HAP-1 (cell line): ENCODE measurements at regions not wholly inside any gene's neighbourhood (a gene's known extent, or its start where the extent isn't known, plus 50 kb on each side); places are given as distances from the start of the nearest gene placed in this dataset.

Experiments
- DNase-seq, 2 experiments: peaks; one replicate each; pipeline ENCODE4 v3.0.0-alpha.2; 2016 to 2020; ENCODE audit warnings: low spot score in 2 of 2
- H3K27me3 ChIP-seq: fragments of 250-450 bp; sonication (Bioruptor Pico); 2 replicates; pipeline ENCODE4 v1.5.1; 2020; ENCODE audit warnings: low read depth, mild to moderate bottlenecking, moderate library complexity
- H3K36me3 ChIP-seq: fragments of 250-450 bp; sonication (Bioruptor Pico); replicated peaks from 2 replicates; pipeline ENCODE4 v1.5.1; 2020; ENCODE audit warnings: mild to moderate bottlenecking
- H3K4me1 ChIP-seq: fragments of 250-450 bp; sonication (Bioruptor Pico); 2 replicates; pipeline ENCODE4 v1.5.1; 2020; ENCODE audit warnings: mild to moderate bottlenecking
- H3K4me3 ChIP-seq: fragments of 250-450 bp; sonication (Bioruptor Pico); 2 replicates; pipeline ENCODE4 v1.5.1; 2020; ENCODE audit warnings: mild to moderate bottlenecking, moderate library complexity
- H3K9me3 ChIP-seq: fragments of 250-450 bp; sonication (Bioruptor Pico); 2 replicates; pipeline ENCODE4 v1.5.1; 2020; ENCODE audit warnings: mild to moderate bottlenecking, moderate library complexity
- in situ Hi-C: fragments of 300-500 bp; cut with MboI; formaldehyde crosslinking; loops from 3 replicates; pipeline ENCODE4 v1.14.3; 2020; ENCODE audit warnings: low sequenced_read_pairs, inconsistent platforms, mixed read lengths

GRCh38 chr1:5812295-5812694, 179.9 kb downstream of the NPHP4 start:
- Histone ChIP-seq H3K4me3 (no peak overlapping the region), H3K9me3 (no peaks in the 10 kb centered on the region), H3K27me3 (no peaks in the 10 kb centered on the region), H3K4me1 (no peaks in the 10 kb centered on the region), H3K36me3 (no peaks in the 10 kb centered on the region)
- in situ Hi-C loops, result no loop called here
- DNase-seq, result no peak

DNA sequence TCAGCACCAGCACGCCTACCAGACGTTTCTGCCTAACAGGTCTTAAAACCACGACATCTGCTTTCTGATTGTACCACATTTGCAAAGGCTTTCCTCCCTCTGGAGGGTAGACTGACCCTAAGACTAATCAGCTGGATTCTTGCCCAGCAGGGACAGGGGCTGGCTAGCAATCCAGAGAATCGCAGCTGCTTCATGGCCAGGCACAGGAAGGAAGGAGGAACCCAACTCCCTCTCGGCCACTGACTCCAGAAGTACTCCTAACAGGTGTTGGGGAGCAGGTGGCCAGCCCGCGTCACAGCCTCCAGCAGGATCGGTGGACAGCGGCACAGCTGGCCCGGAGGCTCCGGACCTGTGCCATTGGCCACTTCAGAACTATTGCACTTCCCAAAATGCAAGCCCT, 180.8 kb downstream of the NPHP4 start:
- Histone ChIP-seq H3K4me3 (no peak overlapping the region), H3K27me3 (no peaks in the 10 kb centered on the region), H3K4me1 (no peaks in the 10 kb centered on the region), H3K36me3 (no peaks in the 10 kb centered on the region), H3K9me3 (no peaks in the 10 kb centered on the region)
- in situ Hi-C loops, result no loop called here
- no peak for DNase-seq

GRCh38 chr1:5810553-5811270, 181.5 kb downstream of the NPHP4 start:
- no peak for DNase-seq
- Histone ChIP-seq H3K27me3 (no peaks in the 10 kb centered on the region), H3K4me3 (no peak overlapping the region), H3K4me1 (no peaks in the 10 kb centered on the region), H3K9me3 (no peaks in the 10 kb centered on the region), H3K36me3 (no peaks in the 10 kb centered on the region)
- in situ Hi-C loops, result no loop called here

DNA sequence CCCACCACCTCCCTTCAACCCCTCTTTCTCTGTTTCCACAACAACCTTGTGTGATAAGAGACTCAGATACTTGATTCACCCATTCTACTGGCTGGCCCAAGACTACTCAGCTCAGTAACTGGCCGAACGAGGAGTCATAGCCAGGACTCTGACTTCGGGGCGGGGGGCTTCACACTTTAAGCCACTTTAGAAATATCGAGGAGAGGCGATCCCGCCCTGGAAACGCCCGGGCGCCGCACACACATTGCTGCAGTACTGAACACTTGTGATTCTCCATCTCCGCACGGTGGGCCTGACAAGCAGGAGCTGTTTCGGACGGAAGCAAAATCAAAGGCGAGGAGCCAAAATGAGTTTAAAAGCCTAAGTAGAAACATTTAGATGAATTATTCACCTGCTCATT, 182.1 kb downstream of the NPHP4 start:
- no peak for DNase-seq
- Histone ChIP-seq H3K4me3 (no peak overlapping the region), H3K36me3 (no peaks in the 10 kb centered on the region), H3K27me3 (no peaks in the 10 kb centered on the region), H3K9me3 (no peaks in the 10 kb centered on the region), H3K4me1 (no peaks in the 10 kb centered on the region)
- in situ Hi-C loops, result no loop called here

- no peak overlapping the region for H3K4me3 ChIP-seq
- H3K9me3 ChIP-seq, result no peaks in the 10 kb centered on the region
- H3K4me1 ChIP-seq, result no peaks in the 10 kb centered on the region
- no peaks in the 10 kb centered on the region for H3K36me3 ChIP-seq
- no peak for DNase-seq
- no peaks in the 10 kb centered on the region for H3K27me3 ChIP-seq
- in situ Hi-C loops, result no loop called here
Observed at GRCh38 chr1:5809207-5809788, 182.9 kb downstream of the NPHP4 start.

GRCh38 chr1:5803851-5804250, 188.4 kb downstream of the NPHP4 start:
- H3K9me3 ChIP-seq, result no peaks in the 10 kb centered on the region
- DNase-seq, result no peak
- in situ Hi-C loops, result no loop called here
- H3K36me3 ChIP-seq, result no peaks in the 10 kb centered on the region
- no peaks in the 10 kb centered on the region for H3K4me1 ChIP-seq
- H3K4me3 ChIP-seq, result no peak overlapping the region
- H3K27me3 ChIP-seq, result no peaks in the 10 kb centered on the region

- H3K36me3 ChIP-seq, result no peaks in the 10 kb centered on the region
- peaks cover 2% of the 10 kb centered on the region; the same call in 1 of the 2 replicates for H3K27me3 ChIP-seq
- in situ Hi-C loops, result no loop called here
- no peaks in the 10 kb centered on the region for H3K4me1 ChIP-seq
- H3K4me3 ChIP-seq, result no peak overlapping the region
- DNase-seq, result no peak
- no peaks in the 10 kb centered on the region for H3K9me3 ChIP-seq
Observed at GRCh38 chr1:5802606-5803005, 189.6 kb downstream of the NPHP4 start.

- Histone ChIP-seq H3K27me3 (peaks cover 2% of the 10 kb centered on the region; the same call in 1 of the 2 replicates), H3K4me1 (no peaks in the 10 kb centered on the region), H3K36me3 (no peaks in the 10 kb centered on the region), H3K9me3 (no peaks in the 10 kb centered on the region), H3K4me3 (no peak overlapping the region)
- in situ Hi-C loops, result no loop called here
- no peak for DNase-seq
Observed at GRCh38 chr1:5798904-5799303, 193.3 kb downstream of the NPHP4 start.

- Histone ChIP-seq H3K27me3 (peaks cover 2% of the 10 kb centered on the region; the same call in 1 of the 2 replicates), H3K36me3 (no peaks in the 10 kb centered on the region), H3K4me3 (no peak overlapping the region), H3K9me3 (no peaks in the 10 kb centered on the region), H3K4me1 (no peaks in the 10 kb centered on the region)
- in situ Hi-C loops, result no loop called here
- no peak for DNase-seq
Observed at GRCh38 chr1:5798151-5798730, 194.0 kb downstream of the NPHP4 start.

GRCh38 chr1:5796028-5796427, 196.2 kb downstream of the NPHP4 start:
- in situ Hi-C loops, result no loop called here
- Histone ChIP-seq H3K4me1 (no peaks in the 10 kb centered on the region), H3K36me3 (no peaks in the 10 kb centered on the region), H3K27me3 (peaks cover 2% of the 10 kb centered on the region; the same call in 1 of the 2 replicates), H3K9me3 (no peaks in the 10 kb centered on the region), H3K4me3 (no peak overlapping the region)
- DNase-seq, result no peak

DNA sequence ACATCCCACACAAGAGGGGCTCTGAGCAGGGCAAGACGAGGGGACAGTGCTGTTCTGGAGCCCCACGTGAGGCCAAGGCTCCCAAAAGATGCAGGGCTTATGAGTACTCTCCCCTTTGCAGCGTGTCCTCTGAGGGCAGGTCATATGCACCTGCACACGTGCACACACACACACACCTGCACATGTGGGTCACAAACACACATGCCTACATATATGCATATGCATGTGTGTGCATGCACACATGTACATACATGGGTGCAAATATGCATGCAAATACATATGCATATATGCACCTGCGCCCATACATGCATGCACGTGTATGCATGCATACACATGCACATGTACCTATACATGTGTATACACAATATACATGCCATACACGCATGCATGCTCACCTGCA, 197.9 kb downstream of the NPHP4 start:
- Histone ChIP-seq H3K4me1 (no peaks in the 10 kb centered on the region), H3K4me3 (no peak overlapping the region), H3K36me3 (no peaks in the 10 kb centered on the region), H3K27me3 (peaks cover 2% of the 10 kb centered on the region; the same call in 1 of the 2 replicates), H3K9me3 (no peaks in the 10 kb centered on the region)
- in situ Hi-C loops, result no loop called here
- DNase-seq, result no peak

DNA sequence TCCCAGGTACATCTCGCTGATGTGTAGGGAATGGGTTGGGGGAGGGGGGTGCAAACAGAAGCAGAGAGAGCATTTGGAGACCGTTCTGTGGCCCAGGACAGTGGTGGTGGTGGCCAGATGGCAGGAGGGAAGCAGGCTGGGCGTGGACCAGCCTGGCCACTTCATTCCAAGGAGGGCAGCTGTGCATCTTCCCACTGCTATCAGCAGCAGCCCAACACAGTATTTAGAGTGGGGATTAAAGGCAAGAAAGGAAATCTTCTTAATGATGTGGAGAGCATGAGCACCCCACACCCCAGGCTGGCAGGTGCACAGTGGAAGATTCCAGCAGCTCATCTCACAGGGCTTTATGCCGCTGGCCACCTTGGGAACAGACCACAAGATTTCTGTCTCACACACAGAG, 198.7 kb downstream of the NPHP4 start:
- no peak for DNase-seq
- no peak overlapping the region for H3K4me3 ChIP-seq
- in situ Hi-C loops, result no loop called here
- peaks cover 2% of the 10 kb centered on the region; the same call in 1 of the 2 replicates for H3K27me3 ChIP-seq
- H3K4me1 ChIP-seq, result no peaks in the 10 kb centered on the region
- no peaks in the 10 kb centered on the region for H3K36me3 ChIP-seq
- H3K9me3 ChIP-seq, result no peaks in the 10 kb centered on the region

GRCh38 chr1:5781079-5781478, 211.1 kb downstream of the NPHP4 start:
- Histone ChIP-seq H3K36me3 (no peaks in the 10 kb centered on the region), H3K4me1 (no peaks in the 10 kb centered on the region), H3K9me3 (no peaks in the 10 kb centered on the region), H3K27me3 (no peaks in the 10 kb centered on the region), H3K4me3 (no peak overlapping the region)
- in situ Hi-C loops, result no loop called here
- no peak for DNase-seq

DNA sequence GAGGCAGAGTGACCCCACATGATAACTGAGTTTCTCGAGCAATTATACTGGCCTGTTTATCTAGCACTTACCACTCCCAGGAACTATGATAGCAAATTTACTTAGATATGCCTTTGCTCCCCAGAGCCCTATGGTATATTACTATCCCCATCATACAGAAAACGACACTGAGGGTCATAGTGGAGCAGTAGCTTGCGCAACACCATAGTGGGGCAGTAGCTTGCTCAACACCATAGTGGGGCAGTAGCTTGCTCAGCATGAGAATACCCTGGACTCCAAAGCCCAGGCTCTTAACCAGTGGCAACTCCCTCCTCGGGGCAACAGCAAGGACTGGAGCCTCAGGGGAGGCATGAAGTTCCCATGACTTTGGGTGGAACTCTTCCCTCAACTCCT, 211.9 kb downstream of the NPHP4 start:
- no peak overlapping the region for H3K4me3 ChIP-seq
- DNase-seq, result no peak
- H3K4me1 ChIP-seq, result no peaks in the 10 kb centered on the region
- in situ Hi-C loops, result no loop called here
- H3K27me3 ChIP-seq, result no peaks in the 10 kb centered on the region
- no peaks in the 10 kb centered on the region for H3K9me3 ChIP-seq
- H3K36me3 ChIP-seq, result no peaks in the 10 kb centered on the region
